ENCODE measurements at regions not wholly inside any gene's neighbourhood (a gene's known extent, or its start where the extent isn't known, plus 50 kb on each side); places are given as distances from the start of the nearest gene placed in this dataset.

DNA sequence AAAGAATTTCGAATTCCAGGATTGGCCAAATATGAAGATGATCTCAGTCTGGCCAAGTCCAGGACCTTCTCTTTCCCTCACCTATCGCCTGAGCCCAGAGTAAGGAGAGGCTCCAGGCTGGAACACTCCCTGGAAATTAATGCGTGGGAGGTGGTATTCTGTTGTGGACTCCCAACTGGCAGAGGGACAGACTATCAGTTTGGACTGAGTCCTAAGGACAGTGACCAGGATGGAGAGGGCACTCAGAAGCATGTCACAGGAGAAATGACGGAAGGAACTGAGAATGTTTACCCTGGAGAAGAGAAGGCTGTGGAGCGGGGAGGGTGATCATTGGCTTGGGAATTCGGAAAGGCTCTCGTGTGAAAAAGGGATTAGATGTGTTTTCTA is 84.4 kb downstream of the RPL27A start (continued):
- TF ChIP-seq, protein P1, sequence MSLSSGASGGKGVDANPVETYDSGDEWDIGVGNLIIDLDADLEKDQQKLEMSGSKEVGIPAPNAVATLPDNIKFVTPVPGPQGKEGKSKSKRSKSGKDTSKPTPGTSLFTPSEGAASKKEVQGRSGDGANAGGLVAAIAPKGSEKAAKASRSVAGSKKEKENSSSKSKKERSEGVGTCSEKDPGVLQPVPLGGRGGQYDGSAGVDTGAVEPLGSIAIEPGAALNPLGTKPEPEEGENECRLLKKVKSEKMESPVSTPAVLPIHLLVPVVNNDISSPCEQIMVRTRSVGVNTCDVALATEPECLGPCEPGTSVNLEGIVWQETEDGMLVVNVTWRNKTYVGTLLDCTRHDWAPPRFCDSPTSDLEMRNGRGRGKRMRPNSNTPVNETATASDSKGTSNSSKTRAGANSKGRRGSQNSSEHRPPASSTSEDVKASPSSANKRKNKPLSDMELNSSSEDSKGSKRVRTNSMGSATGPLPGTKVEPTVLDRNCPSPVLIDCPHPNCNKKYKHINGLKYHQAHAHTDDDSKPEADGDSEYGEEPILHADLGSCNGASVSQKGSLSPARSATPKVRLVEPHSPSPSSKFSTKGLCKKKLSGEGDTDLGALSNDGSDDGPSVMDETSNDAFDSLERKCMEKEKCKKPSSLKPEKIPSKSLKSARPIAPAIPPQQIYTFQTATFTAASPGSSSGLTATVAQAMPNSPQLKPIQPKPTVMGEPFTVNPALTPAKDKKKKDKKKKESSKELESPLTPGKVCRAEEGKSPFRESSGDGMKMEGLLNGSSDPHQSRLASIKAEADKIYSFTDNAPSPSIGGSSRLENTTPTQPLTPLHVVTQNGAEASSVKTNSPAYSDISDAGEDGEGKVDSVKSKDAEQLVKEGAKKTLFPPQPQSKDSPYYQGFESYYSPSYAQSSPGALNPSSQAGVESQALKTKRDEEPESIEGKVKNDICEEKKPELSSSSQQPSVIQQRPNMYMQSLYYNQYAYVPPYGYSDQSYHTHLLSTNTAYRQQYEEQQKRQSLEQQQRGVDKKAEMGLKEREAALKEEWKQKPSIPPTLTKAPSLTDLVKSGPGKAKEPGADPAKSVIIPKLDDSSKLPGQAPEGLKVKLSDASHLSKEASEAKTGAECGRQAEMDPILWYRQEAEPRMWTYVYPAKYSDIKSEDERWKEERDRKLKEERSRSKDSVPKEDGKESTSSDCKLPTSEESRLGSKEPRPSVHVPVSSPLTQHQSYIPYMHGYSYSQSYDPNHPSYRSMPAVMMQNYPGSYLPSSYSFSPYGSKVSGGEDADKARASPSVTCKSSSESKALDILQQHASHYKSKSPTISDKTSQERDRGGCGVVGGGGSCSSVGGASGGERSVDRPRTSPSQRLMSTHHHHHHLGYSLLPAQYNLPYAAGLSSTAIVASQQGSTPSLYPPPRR (CRISPR knock-in tag; IDR thresholded peaks at IDR 0.05; ENCODE audit: borderline replicate concordance) = no peak
- TF ChIP-seq NFATC3 (IDR thresholded peaks at IDR 0.05) (no peak), PHF8 (IDR thresholded peaks at IDR 0.05; ENCODE audit: borderline replicate concordance, low read length) (no peak), ARID1B (IDR thresholded peaks at IDR 0.05) (no peak)

DNA sequence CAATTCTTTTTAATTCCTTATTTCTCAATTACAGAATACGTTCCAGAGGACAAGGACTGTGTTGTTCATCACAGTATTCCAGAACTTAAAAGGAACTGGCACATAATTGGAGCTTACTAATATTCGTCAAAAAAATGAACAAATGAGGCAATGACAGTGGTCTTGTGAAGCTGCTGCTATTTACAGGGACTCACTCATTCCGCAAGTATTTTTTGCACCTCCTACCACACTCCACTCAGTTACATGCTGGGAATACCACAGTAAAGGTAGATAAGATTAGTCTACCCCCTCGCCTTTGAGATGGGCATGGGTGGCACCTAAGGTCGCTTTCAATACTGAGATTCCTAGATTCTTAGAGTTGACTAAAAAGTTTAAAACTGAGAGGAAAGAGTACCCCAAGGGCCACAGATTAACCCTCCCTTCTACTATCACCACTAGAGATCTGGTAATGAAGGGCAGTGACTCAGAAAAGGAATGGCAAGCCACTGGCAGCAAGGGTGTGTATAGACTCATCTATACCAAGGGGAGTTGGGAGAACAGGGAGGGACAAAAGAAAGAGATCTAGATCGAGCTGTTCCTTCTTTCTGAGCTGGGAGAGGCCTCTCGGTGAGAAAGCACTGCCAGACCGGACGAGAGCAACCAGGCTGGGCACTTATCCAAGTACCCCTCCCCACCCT is 85.0 kb downstream of the RPL27A start:
- Histone ChIP-seq H3K4me2 (ENCODE audit: insufficient read depth, low read length) (no peak overlapping the region), H3K4me1 (replicated peaks in 1 of 2; ENCODE audit: control insufficient read depth in 2 of 2, insufficient read depth in 2 of 2, low read length in 2 of 2) (peaks cover 4 to 11% of the 10 kb centered on the region in 2 experiments; a peak in 2 of 5 replicates), H3K9ac (ENCODE audit: insufficient read depth in 1 of 2, low read depth in 2 of 2, low read length in 2 of 2) (no peak overlapping the region), H3K4me3 (no peak overlapping the region), H3K9me3 (replicated peaks; ENCODE audit: control insufficient read depth, insufficient read depth, low read depth, low read length) (no peaks in the 10 kb centered on the region), H3K27ac (ENCODE audit: extremely low read depth, low read depth, low read length) (no peak overlapping the region), H4K20me1 (replicated peaks; ENCODE audit: control insufficient read depth, insufficient read depth, low read length) (no peaks in the 10 kb centered on the region), H3K9me1 (ENCODE audit: control insufficient read depth, insufficient read depth, low read length) (no peaks in the 10 kb centered on the region), H3K36me3 (ENCODE audit: control insufficient read depth, insufficient read depth, low read length) (no peaks in the 10 kb centered on the region), H3K27me3 (ENCODE audit: control insufficient read depth in 2 of 2, insufficient read depth in 2 of 2, low read length in 2 of 2) (peaks cover 4 to 21% of the 10 kb centered on the region in 2 experiments; a peak in 3 of 5 replicates), H2AFZ (ENCODE audit: low read depth, low read length) (no peak overlapping the region), H3K79me2 (ENCODE audit: control insufficient read depth, insufficient read depth, low read length) (no peaks in the 10 kb centered on the region)
- DNase-seq (ENCODE audit: extremely low read depth in 1 of 4, low spot score in 3 of 4) (no peak), ATAC-seq (no peak), FAIRE-seq (no peak)
- no TSS peak for BruUV-seq (replicated peaks)
- intact Hi-C loops (cut with micrococcal nuclease) = no loop called here
- CTCF ChIA-PET (ENCODE audit: low intra/inter-chr PET ratio) = no interaction called here
- in situ Hi-C loops (cut with MboI) = no loop called here
- POLR2A ChIA-PET = interaction anchor here (1.1 to 1.4 kb wide), 2 partner anchors 12 to 24 kb away, joined by 3 read pairs; no protein-coding TSS in a partner anchor
- peak; percentile 29; the same call in 1 of the 2 replicates for TF ChIP-seq FOSL1 (tag; conservative IDR thresholded peaks at IDR 0.05)
- TF ChIP-seq CCAR2 (IDR thresholded peaks at IDR 0.05; ENCODE audit: low read depth, low read length) = no peak
- WGBS (ENCODE audit: insufficient coverage, low coverage, missing lambda C conversion rate) = 15% methylated on average over 9 of the region's 9 CpGs

Measured in K562 (cell line).